DMS153 treated with DMSO at 0.1 percent for 48 hours (cell line): ENCODE measurements at regions not wholly inside any gene's neighbourhood (a gene's known extent, or its start where the extent isn't known, plus 50 kb on each side); places are given as distances from the start of the nearest gene placed in this dataset.
"Not testable (repeated sequence)": the region's sequence is repeated elsewhere in the genome, so short reads cannot be mapped to it uniquely, and the experiment has no call there.

Experiments used
- DNase-seq: peaks from one replicate; lab custom pipeline; 2025; ENCODE audit not compliant: unreplicated experiment; lab: John Stamatoyannopoulos, UW

- DNase-seq, result no peak
Observed at GRCh38 chr12:17264603-17265002, 658.6 kb upstream of the LMO3 start.

GRCh38 chr12:17239874-17240273, 633.9 kb upstream of the LMO3 start:
- no peak for DNase-seq

- DNase-seq, result no peak
Observed at GRCh38 chr12:17235996-17236395, 630.0 kb upstream of the LMO3 start.

- no peak for DNase-seq
Observed at GRCh38 chr12:17215759-17216570, 610.0 kb upstream of the LMO3 start.

GRCh38 chr12:17214929-17215328, 609.0 kb upstream of the LMO3 start:
- no peak for DNase-seq

- DNase-seq, result no peak
Observed at GRCh38 chr12:17206553-17206952, 600.6 kb upstream of the LMO3 start.

GRCh38 chr12:17204289-17205054, 598.5 kb upstream of the LMO3 start:
- DNase-seq, result no peak

- DNase-seq, result no peak
Observed at GRCh38 chr12:17203497-17203896, 597.5 kb upstream of the LMO3 start.

- DNase-seq, result no peak
Observed at GRCh38 chr12:17197971-17198370, 592.0 kb upstream of the LMO3 start.

GRCh38 chr12:17192721-17193120, 586.8 kb upstream of the LMO3 start:
- DNase-seq, result no peak

- no peak for DNase-seq
Observed at GRCh38 chr12:17169726-17170471, 563.9 kb upstream of the LMO3 start.

- DNase-seq, result no peak
Observed at GRCh38 chr12:17159506-17160300, 553.7 kb upstream of the LMO3 start.

- DNase-seq, result no peak
Observed at GRCh38 chr12:17158201-17158600, 552.2 kb upstream of the LMO3 start.

- no peak for DNase-seq
Observed at GRCh38 chr12:17151917-17152316, 546.0 kb upstream of the LMO3 start.

- DNase-seq, result no peak
Observed at GRCh38 chr12:17148706-17149105, 542.7 kb upstream of the LMO3 start.

- no peak for DNase-seq
Observed at GRCh38 chr12:17142856-17143255, 536.9 kb upstream of the LMO3 start.

GRCh38 chr12:17139931-17140330, 534.0 kb upstream of the LMO3 start:
- DNase-seq, result no peak

- DNase-seq, result no peak
Observed at GRCh38 chr12:17137396-17137795, 531.4 kb upstream of the LMO3 start.

GRCh38 chr12:17134315-17134714, 528.4 kb upstream of the LMO3 start:
- DNase-seq, result no peak

- DNase-seq, result no peak
Observed at GRCh38 chr12:17132336-17132735, 526.4 kb upstream of the LMO3 start.

- not testable (repeated sequence) for DNase-seq
Observed at GRCh38 chr12:17116538-17116937, 510.6 kb upstream of the LMO3 start.
